Dedifferentiated amniotic fluid mesenchymal stem cell (primary cell): ENCODE measurements at regions not wholly inside any gene's neighbourhood (a gene's known extent, or its start where the extent isn't known, plus 50 kb on each side); places are given as distances from the start of the nearest gene placed in this dataset.
"Not testable (repeated sequence)": the region's sequence is repeated elsewhere in the genome, so short reads cannot be mapped to it uniquely, and the experiment has no call there.

Experiments
- DNase-seq: peaks from one replicate; pipeline ENCODE4 v3.0.0-alpha.2; 2016; ENCODE audit errors: extremely low spot score

- no peak for DNase-seq
Measured at GRCh38 chr4:3651267-3651845, 114.8 kb upstream of the ADRA2C start.

- DNase-seq, result no peak
Measured at GRCh38 chr4:3649491-3649890, 116.7 kb upstream of the ADRA2C start.

- no peak for DNase-seq
Measured at GRCh38 chr4:3648731-3649130, 116.5 kb upstream of the LRPAP1 start.

- DNase-seq, result no peak
Measured at GRCh38 chr4:3648195-3648594, 116.0 kb upstream of the LRPAP1 start.

GRCh38 chr4:3647421-3647820, 115.2 kb upstream of the LRPAP1 start:
- no peak for DNase-seq

GRCh38 chr4:3645711-3646679, 113.8 kb upstream of the LRPAP1 start:
- DNase-seq, result no peak

GRCh38 chr4:3644849-3645627, 112.8 kb upstream of the LRPAP1 start:
- no peak for DNase-seq

GRCh38 chr4:3643518-3644433, 111.6 kb upstream of the LRPAP1 start:
- no peak for DNase-seq

- DNase-seq, result no peak
Measured at GRCh38 chr4:3642806-3643517, 110.7 kb upstream of the LRPAP1 start.

GRCh38 chr4:3642056-3642630, 109.9 kb upstream of the LRPAP1 start:
- no peak for DNase-seq

GRCh38 chr4:3641501-3641900, 109.3 kb upstream of the LRPAP1 start:
- no peak for DNase-seq

GRCh38 chr4:3640587-3640962, 108.4 kb upstream of the LRPAP1 start:
- DNase-seq, result no peak

- no peak for DNase-seq
Measured at GRCh38 chr4:3639613-3640586, 107.7 kb upstream of the LRPAP1 start.

- DNase-seq, result no peak
Measured at GRCh38 chr4:3638080-3638795, 106.0 kb upstream of the LRPAP1 start.

- no peak for DNase-seq
Measured at GRCh38 chr4:3637326-3638016, 105.2 kb upstream of the LRPAP1 start.

GRCh38 chr4:3636646-3637320, 104.6 kb upstream of the LRPAP1 start:
- no peak for DNase-seq

GRCh38 chr4:3636020-3636419, 103.8 kb upstream of the LRPAP1 start:
- not testable (repeated sequence) for DNase-seq
